H1 (cell line): ENCODE measurements at regions not wholly inside any gene's neighbourhood (a gene's known extent, or its start where the extent isn't known, plus 50 kb on each side); places are given as distances from the start of the nearest gene placed in this dataset.

ENCODE experiments used
- BRCA1 ChIP-seq: IDR thresholded peaks from 2 replicates; pipeline ENCODE4 v1.6.1; 2012; ENCODE audit warnings: low read depth, low read length, improper control_type of control experiment
- CREB1 ChIP-seq: IDR thresholded peaks from 2 replicates; pipeline ENCODE4 v1.6.1; 2012; ENCODE audit warnings: inconsistent platforms
- EZH2 ChIP-seq: fragments of 200-600 bp; sonication (generic); IDR thresholded peaks from 2 replicates; pipeline ENCODE4 v1.7.1; 2012; ENCODE audit warnings: low read depth, mild to moderate bottlenecking, moderate library complexity, low read length, inconsistent platforms; ENCODE audit not compliant: severe bottlenecking
- KDM4A ChIP-seq: IDR thresholded peaks from one replicate; pipeline ENCODE4 v1.7.1; 2012; ENCODE audit warnings: low read depth, mild to moderate bottlenecking, moderate library complexity, low read length, inconsistent platforms; ENCODE audit not compliant: severe bottlenecking
- RNF2 ChIP-seq: fragments of 200-900, 300-1000 bp; sonication (generic); IDR thresholded peaks from 2 replicates; pipeline ENCODE4 v1.7.1; 2016; ENCODE audit warnings: borderline replicate concordance, low read depth, mild to moderate bottlenecking, antibody characterized with exemption, low read length; ENCODE audit not compliant: poor library complexity, severe bottlenecking; ENCODE audit errors: missing control alignments
- SIX5 ChIP-seq: IDR thresholded peaks from 2 replicates; pipeline ENCODE4 v1.6.1; 2011; ENCODE audit warnings: mild to moderate bottlenecking, low read depth, low read length
- TF ChIP-seq, protein P1 (sequence below): fragments of 300-600 bp; sonication (generic); IDR thresholded peaks from 2 replicates; pipeline ENCODE4 v1.7.1; 2012; ENCODE audit warnings: low read length, moderate library complexity, mild to moderate bottlenecking, inconsistent platforms; ENCODE audit not compliant: insufficient replicate concordance

GRCh38 chr7:36055207-36055606 is 97.8 kb upstream of the EEPD1 start (continued):
- TF ChIP-seq, protein P1, sequence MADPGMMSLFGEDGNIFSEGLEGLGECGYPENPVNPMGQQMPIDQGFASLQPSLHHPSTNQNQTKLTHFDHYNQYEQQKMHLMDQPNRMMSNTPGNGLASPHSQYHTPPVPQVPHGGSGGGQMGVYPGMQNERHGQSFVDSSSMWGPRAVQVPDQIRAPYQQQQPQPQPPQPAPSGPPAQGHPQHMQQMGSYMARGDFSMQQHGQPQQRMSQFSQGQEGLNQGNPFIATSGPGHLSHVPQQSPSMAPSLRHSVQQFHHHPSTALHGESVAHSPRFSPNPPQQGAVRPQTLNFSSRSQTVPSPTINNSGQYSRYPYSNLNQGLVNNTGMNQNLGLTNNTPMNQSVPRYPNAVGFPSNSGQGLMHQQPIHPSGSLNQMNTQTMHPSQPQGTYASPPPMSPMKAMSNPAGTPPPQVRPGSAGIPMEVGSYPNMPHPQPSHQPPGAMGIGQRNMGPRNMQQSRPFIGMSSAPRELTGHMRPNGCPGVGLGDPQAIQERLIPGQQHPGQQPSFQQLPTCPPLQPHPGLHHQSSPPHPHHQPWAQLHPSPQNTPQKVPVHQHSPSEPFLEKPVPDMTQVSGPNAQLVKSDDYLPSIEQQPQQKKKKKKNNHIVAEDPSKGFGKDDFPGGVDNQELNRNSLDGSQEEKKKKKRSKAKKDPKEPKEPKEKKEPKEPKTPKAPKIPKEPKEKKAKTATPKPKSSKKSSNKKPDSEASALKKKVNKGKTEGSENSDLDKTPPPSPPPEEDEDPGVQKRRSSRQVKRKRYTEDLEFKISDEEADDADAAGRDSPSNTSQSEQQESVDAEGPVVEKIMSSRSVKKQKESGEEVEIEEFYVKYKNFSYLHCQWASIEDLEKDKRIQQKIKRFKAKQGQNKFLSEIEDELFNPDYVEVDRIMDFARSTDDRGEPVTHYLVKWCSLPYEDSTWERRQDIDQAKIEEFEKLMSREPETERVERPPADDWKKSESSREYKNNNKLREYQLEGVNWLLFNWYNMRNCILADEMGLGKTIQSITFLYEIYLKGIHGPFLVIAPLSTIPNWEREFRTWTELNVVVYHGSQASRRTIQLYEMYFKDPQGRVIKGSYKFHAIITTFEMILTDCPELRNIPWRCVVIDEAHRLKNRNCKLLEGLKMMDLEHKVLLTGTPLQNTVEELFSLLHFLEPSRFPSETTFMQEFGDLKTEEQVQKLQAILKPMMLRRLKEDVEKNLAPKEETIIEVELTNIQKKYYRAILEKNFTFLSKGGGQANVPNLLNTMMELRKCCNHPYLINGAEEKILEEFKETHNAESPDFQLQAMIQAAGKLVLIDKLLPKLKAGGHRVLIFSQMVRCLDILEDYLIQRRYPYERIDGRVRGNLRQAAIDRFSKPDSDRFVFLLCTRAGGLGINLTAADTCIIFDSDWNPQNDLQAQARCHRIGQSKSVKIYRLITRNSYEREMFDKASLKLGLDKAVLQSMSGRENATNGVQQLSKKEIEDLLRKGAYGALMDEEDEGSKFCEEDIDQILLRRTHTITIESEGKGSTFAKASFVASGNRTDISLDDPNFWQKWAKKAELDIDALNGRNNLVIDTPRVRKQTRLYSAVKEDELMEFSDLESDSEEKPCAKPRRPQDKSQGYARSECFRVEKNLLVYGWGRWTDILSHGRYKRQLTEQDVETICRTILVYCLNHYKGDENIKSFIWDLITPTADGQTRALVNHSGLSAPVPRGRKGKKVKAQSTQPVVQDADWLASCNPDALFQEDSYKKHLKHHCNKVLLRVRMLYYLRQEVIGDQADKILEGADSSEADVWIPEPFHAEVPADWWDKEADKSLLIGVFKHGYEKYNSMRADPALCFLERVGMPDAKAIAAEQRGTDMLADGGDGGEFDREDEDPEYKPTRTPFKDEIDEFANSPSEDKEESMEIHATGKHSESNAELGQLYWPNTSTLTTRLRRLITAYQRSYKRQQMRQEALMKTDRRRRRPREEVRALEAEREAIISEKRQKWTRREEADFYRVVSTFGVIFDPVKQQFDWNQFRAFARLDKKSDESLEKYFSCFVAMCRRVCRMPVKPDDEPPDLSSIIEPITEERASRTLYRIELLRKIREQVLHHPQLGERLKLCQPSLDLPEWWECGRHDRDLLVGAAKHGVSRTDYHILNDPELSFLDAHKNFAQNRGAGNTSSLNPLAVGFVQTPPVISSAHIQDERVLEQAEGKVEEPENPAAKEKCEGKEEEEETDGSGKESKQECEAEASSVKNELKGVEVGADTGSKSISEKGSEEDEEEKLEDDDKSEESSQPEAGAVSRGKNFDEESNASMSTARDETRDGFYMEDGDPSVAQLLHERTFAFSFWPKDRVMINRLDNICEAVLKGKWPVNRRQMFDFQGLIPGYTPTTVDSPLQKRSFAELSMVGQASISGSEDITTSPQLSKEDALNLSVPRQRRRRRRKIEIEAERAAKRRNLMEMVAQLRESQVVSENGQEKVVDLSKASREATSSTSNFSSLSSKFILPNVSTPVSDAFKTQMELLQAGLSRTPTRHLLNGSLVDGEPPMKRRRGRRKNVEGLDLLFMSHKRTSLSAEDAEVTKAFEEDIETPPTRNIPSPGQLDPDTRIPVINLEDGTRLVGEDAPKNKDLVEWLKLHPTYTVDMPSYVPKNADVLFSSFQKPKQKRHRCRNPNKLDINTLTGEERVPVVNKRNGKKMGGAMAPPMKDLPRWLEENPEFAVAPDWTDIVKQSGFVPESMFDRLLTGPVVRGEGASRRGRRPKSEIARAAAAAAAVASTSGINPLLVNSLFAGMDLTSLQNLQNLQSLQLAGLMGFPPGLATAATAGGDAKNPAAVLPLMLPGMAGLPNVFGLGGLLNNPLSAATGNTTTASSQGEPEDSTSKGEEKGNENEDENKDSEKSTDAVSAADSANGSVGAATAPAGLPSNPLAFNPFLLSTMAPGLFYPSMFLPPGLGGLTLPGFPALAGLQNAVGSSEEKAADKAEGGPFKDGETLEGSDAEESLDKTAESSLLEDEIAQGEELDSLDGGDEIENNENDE: no peak
- TF ChIP-seq RNF2 (no peak), BRCA1 (no peak), EZH2 (no peak), CREB1 (no peak), SIX5 (no peak), KDM4A (no peak)
